Breast epithelium (tissue), 4 donors: ENCODE measurements at regions not wholly inside any gene's neighbourhood (a gene's known extent, or its start where the extent isn't known, plus 50 kb on each side); places are given as distances from the start of the nearest gene placed in this dataset.

Experiments used
- DNase-seq, 2 donors: peaks; one replicate each; pipeline ENCODE4 v3.0.0-alpha.2; 2019; ENCODE audit warnings: low spot score in 2 of 2
- H3K27ac ChIP-seq, 2 donors: fragments of 200-600 bp; sonication (generic) in 1 of 2; one replicate each; pipeline ENCODE4 v1.5.1; 2016 to 2019; ENCODE audit warnings: mild to moderate bottlenecking in 1 of 2
- H3K27me3 ChIP-seq, 2 donors: fragments of 200-600 bp; sonication (generic) in 1 of 2; one replicate each; pipeline versions ENCODE4 v1.5.1 to v1.6.0; 2017 to 2019; ENCODE audit warnings: control low read depth in 1 of 2, mild to moderate bottlenecking in 1 of 2
- H3K36me3 ChIP-seq: fragments of 200-600 bp; one replicate; pipeline ENCODE4 v1.5.1; 2019
- H3K4me1 ChIP-seq, 2 donors: fragments of 200-600 bp; sonication (generic); one replicate each; pipeline ENCODE4 v1.5.1; 2016 to 2019; ENCODE audit warnings: control low read depth in 1 of 2
- H3K4me3 ChIP-seq, 3 donors: fragments of 200-600 bp; sonication (generic); 1 replicate in 2 of 3; 2 replicates in 1 of 3; pipeline ENCODE4 v1.5.1; 2016 to 2019; ENCODE audit warnings: mild to moderate bottlenecking in 3 of 3, moderate library complexity in 2 of 3
- H3K9me3 ChIP-seq, 2 donors: fragments of 200-600 bp; sonication (generic) in 1 of 2; one replicate each; pipeline ENCODE4 v1.5.1; 2016 to 2019; ENCODE audit warnings: control low read depth in 1 of 2
- POLR2A ChIP-seq: fragments of 450-650 bp; IDR thresholded peaks from one replicate; pipeline ENCODE4 v1.6.1; 2016; ENCODE audit warnings: antibody characterized with exemption, mild to moderate bottlenecking, moderate library complexity
- POLR2AphosphoS5 ChIP-seq, 3 donors: sonication (generic); formaldehyde crosslinking; IDR thresholded peaks; one replicate each; pipeline ENCODE4 v1.6.1; 2017; ENCODE audit warnings: antibody characterized with exemption in 3 of 3
- intact Hi-C: fragments of 100-400 bp; cut with DNase I; formaldehyde crosslinking; loops from one replicate; pipeline ENCODE4 v1.15.1; 2023; ENCODE audit warnings: low total_unique reads
- TF ChIP-seq, protein P1 (sequence below), 3 donors: fragments of 450-650 bp; IDR thresholded peaks; one replicate each; pipeline ENCODE4 v1.5.1; 2016 to 2017; ENCODE audit warnings: antibody characterized with exemption in 3 of 3, mild to moderate bottlenecking in 3 of 3, moderate library complexity in 3 of 3

GRCh38 chr12:92614502-92614901, 88.3 kb upstream of the PLEKHG7 start:
- H3K27me3 ChIP-seq, result no peaks in the 10 kb centered on the region
- H3K27ac ChIP-seq, result peak overlapping the region in 1 of 2 donors; percentile 29
- H3K9me3 ChIP-seq, result no peaks in the 10 kb centered on the region
- H3K4me1 ChIP-seq, result no peaks in the 10 kb centered on the region
- DNase-seq, result no peak
- intact Hi-C loops, result no loop called here
- no peak overlapping the region for H3K4me3 ChIP-seq
- no peak for TF ChIP-seq POLR2AphosphoS5 (IDR thresholded peaks at IDR 0.05)
- TF ChIP-seq POLR2A, result no peak
- TF ChIP-seq, protein P1, sequence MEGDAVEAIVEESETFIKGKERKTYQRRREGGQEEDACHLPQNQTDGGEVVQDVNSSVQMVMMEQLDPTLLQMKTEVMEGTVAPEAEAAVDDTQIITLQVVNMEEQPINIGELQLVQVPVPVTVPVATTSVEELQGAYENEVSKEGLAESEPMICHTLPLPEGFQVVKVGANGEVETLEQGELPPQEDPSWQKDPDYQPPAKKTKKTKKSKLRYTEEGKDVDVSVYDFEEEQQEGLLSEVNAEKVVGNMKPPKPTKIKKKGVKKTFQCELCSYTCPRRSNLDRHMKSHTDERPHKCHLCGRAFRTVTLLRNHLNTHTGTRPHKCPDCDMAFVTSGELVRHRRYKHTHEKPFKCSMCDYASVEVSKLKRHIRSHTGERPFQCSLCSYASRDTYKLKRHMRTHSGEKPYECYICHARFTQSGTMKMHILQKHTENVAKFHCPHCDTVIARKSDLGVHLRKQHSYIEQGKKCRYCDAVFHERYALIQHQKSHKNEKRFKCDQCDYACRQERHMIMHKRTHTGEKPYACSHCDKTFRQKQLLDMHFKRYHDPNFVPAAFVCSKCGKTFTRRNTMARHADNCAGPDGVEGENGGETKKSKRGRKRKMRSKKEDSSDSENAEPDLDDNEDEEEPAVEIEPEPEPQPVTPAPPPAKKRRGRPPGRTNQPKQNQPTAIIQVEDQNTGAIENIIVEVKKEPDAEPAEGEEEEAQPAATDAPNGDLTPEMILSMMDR (IDR thresholded peaks at IDR 0.05), result no peak
- no peaks in the 10 kb centered on the region for H3K36me3 ChIP-seq

- H3K4me3 ChIP-seq, result no peak overlapping the region
- H3K9me3 ChIP-seq, result no peaks in the 10 kb centered on the region
- H3K27me3 ChIP-seq, result no peaks in the 10 kb centered on the region
- H3K27ac ChIP-seq, result peak overlapping the region in 1 of 2 donors; percentile 29
- no peak for TF ChIP-seq POLR2AphosphoS5 (IDR thresholded peaks at IDR 0.05)
- no peak for DNase-seq
- H3K4me1 ChIP-seq, result no peaks in the 10 kb centered on the region
- H3K36me3 ChIP-seq, result no peaks in the 10 kb centered on the region
- intact Hi-C loops, result no loop called here
These were observed 88.8 kb upstream of the PLEKHG7 start for GRCh38 chr12:92614001-92614400.

DNA sequence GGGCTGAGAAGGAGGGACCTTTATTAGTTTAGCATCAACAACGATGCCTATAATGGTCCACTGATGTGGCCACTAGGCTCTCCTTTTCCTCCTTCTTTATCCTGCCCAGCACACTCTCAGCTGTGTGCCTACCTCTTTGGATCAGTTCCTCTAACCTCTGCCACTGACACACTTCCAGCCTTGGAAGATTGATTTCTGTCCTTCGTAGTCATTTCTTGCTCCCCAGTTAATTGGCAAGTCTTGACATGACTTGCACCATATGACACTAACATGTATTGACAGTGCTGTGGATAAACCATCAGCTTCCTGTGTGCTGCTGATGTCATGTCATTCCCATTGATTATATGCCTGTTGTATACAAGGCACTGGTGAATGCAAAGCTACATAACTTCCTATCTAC, 90.2 kb upstream of the PLEKHG7 start:
- TF ChIP-seq POLR2A, result no peak
- TF ChIP-seq POLR2AphosphoS5 (IDR thresholded peaks at IDR 0.05), result no peak
- TF ChIP-seq, protein P1 (IDR thresholded peaks at IDR 0.05), result no peak
- H3K36me3 ChIP-seq, result no peaks in the 10 kb centered on the region
- DNase-seq, result no peak
- no peak overlapping the region for H3K4me3 ChIP-seq
- no peaks in the 10 kb centered on the region for H3K4me1 ChIP-seq
- no peaks in the 10 kb centered on the region for H3K9me3 ChIP-seq
- intact Hi-C loops, result no loop called here
- H3K27me3 ChIP-seq, result no peaks in the 10 kb centered on the region
- no peak overlapping the region for H3K27ac ChIP-seq

DNA sequence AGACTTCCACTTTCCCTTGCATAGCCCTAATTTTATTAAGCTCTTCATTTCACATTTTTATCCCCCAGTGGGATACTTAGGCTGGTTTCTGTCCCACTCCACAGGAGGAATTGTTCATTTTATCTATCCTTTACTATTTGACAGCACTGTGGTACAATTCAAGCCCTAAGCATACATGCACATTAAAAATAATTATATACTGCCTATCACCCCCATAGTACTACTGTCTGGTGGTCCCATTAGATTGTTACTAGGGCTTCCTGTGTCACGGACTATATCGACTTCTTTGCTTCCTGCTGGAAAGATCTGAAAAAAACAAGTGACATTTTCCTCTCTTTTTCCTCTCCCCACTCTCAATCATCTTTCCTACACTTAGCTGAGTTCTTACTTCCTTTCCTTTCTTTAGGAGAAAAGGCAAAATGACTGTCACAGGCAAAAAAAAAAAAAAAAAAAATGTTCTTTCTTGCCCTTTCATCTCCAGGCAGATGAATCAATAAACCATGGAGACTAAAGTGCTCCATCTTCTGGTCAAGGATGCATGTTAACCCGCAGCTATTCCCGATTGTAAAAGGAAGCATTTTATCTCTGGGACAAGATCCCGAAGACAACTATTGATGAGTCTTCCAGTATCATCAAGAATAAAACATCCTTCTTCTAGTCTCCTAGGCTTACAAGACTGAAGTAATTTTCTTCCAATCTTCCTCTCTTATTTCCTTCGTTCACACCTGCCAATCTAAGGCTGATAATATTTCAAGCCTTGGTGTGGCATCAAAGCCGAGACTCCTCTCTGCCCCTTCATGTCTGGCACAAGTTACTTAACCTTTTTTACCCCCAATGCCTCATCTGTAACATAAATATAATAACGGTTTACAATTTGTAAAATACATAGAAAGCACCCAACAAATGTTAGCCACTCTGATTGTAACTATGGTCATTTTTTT, 94.4 kb upstream of the PLEKHG7 start:
- Histone ChIP-seq H3K36me3 (no peaks in the 10 kb centered on the region), H3K27ac (no peak overlapping the region), H3K9me3 (no peaks in the 10 kb centered on the region), H3K27me3 (no peaks in the 10 kb centered on the region), H3K4me1 (no peaks in the 10 kb centered on the region), H3K4me3 (no peak overlapping the region)
- intact Hi-C loops, result no loop called here
- DNase-seq, result no peak
- no peak for TF ChIP-seq POLR2A
- TF ChIP-seq, protein P1 (IDR thresholded peaks at IDR 0.05), result peak in 2 of 3 donors; percentile 24 to 44

DNA sequence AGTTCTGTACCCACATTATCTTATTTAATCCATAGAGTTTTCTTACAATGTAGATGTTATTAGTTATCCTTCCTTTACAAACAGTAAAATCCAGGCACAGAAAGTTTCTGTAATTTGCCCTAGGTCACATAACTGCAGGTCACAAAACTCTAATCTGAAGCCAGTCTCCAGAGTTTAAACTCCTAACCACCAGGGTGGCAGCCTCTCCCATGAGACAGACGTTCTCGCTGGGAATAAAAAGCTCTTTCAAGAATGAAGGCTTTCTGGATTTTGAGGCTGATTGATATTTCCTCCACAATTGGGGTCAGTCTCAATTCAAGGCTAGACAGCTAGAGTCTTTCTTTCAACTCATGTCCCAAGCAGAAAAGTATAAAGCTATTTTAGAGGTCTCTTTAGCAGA, 95.8 kb upstream of the PLEKHG7 start:
- no peaks in the 10 kb centered on the region for H3K4me1 ChIP-seq
- no peak for DNase-seq
- H3K4me3 ChIP-seq, result no peak overlapping the region
- no peak overlapping the region for H3K27ac ChIP-seq
- intact Hi-C loops, result no loop called here
- H3K9me3 ChIP-seq, result no peaks in the 10 kb centered on the region
- no peaks in the 10 kb centered on the region for H3K27me3 ChIP-seq
- no peaks in the 10 kb centered on the region for H3K36me3 ChIP-seq
- TF ChIP-seq POLR2AphosphoS5 (IDR thresholded peaks at IDR 0.05) (no peak), POLR2A (no peak)
- TF ChIP-seq, protein P1 (IDR thresholded peaks at IDR 0.05), result no peak
